K562 (cell line): ENCODE measurements at regions not wholly inside any gene's neighbourhood (a gene's known extent, or its start where the extent isn't known, plus 50 kb on each side); places are given as distances from the start of the nearest gene placed in this dataset.

ENCODE experiments used
- ATAC-seq: fragments of 200-7000 bp; cut with Tn5 transposase; 3 replicates; pipeline ENCODE4 v1.9.1; 2020; ENCODE audit warnings: moderate library complexity
- BruUV-seq: library from RNA; stranded (reverse); fragments of 400-500 nt; replicated peaks from 2 replicates; lab custom pipeline; 2021; lab: Mats Ljungman, UMichigan
- CTCF ChIA-PET: fragments of 300-600 bp; formaldehyde crosslinking; extraction: SDS; loops from one replicate; lab custom pipeline; 2021; ENCODE audit warnings: low intra/inter-chr PET ratio; lab: Yijun Ruan, JAX
- POLR2A ChIA-PET: fragments of 300-600, 350-650 bp; sonication (Branson Sonifier 250); formaldehyde crosslinking; extraction: SDS; loops from one replicate; lab custom pipeline; 2021; ENCODE audit warnings: antibody characterized with exemption, inconsistent platforms; lab: Yijun Ruan, JAX
- DNase-seq, 4 experiments: peaks; one replicate each; pipeline versions ENCODE4 v3.0.0 to v3.0.0-alpha.2; 2011 to 2018; ENCODE audit warnings: low spot score in 3 of 4, mixed read lengths in 3 of 4; ENCODE audit errors: extremely low read depth in 1 of 4
- FAIRE-seq: peaks from 2 replicates; lab custom pipeline; 2011; peaks lifted over from hg19 to GRCh38; lab: Jason Lieb, UNC
- H2AFZ ChIP-seq: 2 replicates; pipeline ENCODE4 v1.6.0; 2011; ENCODE audit warnings: low read depth, low read length, control low read depth, inconsistent platforms
- H3K27ac ChIP-seq: fragments of 200-600 bp; 3 replicates; pipeline ENCODE4 v1.8.0; 2011; ENCODE audit warnings: low read depth, mild to moderate bottlenecking, control low read depth, inconsistent platforms, low read length, moderate library complexity, mixed read lengths; ENCODE audit errors: extremely low read depth
- H3K27me3 ChIP-seq, 2 experiments: fragments of 300-600 bp in 1 of 2; 2 replicates in 1 of 2; 3 replicates in 1 of 2; pipeline versions ENCODE4 v1.6.0 to v1.8.0; 2011; ENCODE audit warnings: inconsistent platforms in 2 of 2, low read length in 2 of 2, mild to moderate bottlenecking in 1 of 2, mixed read lengths in 1 of 2, moderate library complexity in 1 of 2; ENCODE audit not compliant: control insufficient read depth in 2 of 2, insufficient read depth in 2 of 2
- H3K36me3 ChIP-seq: fragments of 300-600 bp; 3 replicates; pipeline ENCODE4 v1.8.0; 2011; ENCODE audit warnings: mild to moderate bottlenecking, low read length, inconsistent platforms; ENCODE audit not compliant: control insufficient read depth, insufficient read depth
- H3K4me1 ChIP-seq, 2 experiments: fragments of 200-600 bp in 1 of 2; replicated peaks in 1 of 2; 2 replicates in 1 of 2; 3 replicates in 1 of 2; pipeline versions ENCODE4 v1.5.1 to v1.8.0; 2011; ENCODE audit warnings: inconsistent platforms in 2 of 2, low read length in 2 of 2, mild to moderate bottlenecking in 1 of 2, mixed read lengths in 1 of 2, moderate library complexity in 1 of 2; ENCODE audit not compliant: control insufficient read depth in 2 of 2, insufficient read depth in 2 of 2
- H3K4me2 ChIP-seq: 2 replicates; pipeline ENCODE4 v1.6.1; 2011; ENCODE audit warnings: low read length, control low read depth, inconsistent platforms, mixed read lengths; ENCODE audit not compliant: insufficient read depth
- H3K4me3 ChIP-seq: fragments of 200-600 bp; sonication (generic), shearing (Covaris generic); 2 replicates; pipeline ENCODE4 v1.5.1; 2016; ENCODE audit warnings: control low read depth, inconsistent platforms
- H3K79me2 ChIP-seq: fragments of 200-600 bp; 3 replicates; pipeline ENCODE4 v1.8.0; 2011; ENCODE audit warnings: low read length, inconsistent platforms; ENCODE audit not compliant: control insufficient read depth, insufficient read depth
- H3K9ac ChIP-seq, 2 experiments: 2 replicates each; pipeline versions ENCODE4 v1.6.0 to v1.6.1; 2011; ENCODE audit warnings: low read depth in 2 of 2, low read length in 2 of 2, control low read depth in 1 of 2, inconsistent platforms in 1 of 2, mild to moderate bottlenecking in 1 of 2, mixed read lengths in 1 of 2; ENCODE audit not compliant: insufficient read depth in 1 of 2
- H3K9me1 ChIP-seq: one replicate; pipeline ENCODE4 v1.6.0; 2011; ENCODE audit warnings: inconsistent platforms, mild to moderate bottlenecking, low read length, moderate library complexity; ENCODE audit not compliant: control insufficient read depth, insufficient read depth
- H3K9me3 ChIP-seq: replicated peaks from 2 replicates; pipeline ENCODE4 v1.5.1; 2011; ENCODE audit warnings: low read depth, low read length, inconsistent platforms; ENCODE audit not compliant: control insufficient read depth, insufficient read depth
- H4K20me1 ChIP-seq: replicated peaks from 2 replicates; pipeline ENCODE4 v1.6.1; 2011; ENCODE audit warnings: low read length, inconsistent platforms, mixed read lengths; ENCODE audit not compliant: control insufficient read depth, insufficient read depth
- DPF2 ChIP-seq: fragments of 450-650 bp; IDR thresholded peaks from 2 replicates; pipeline ENCODE4 v1.6.1; 2016
- FUS ChIP-seq: fragments of 200-400 bp; formaldehyde crosslinking; optimal IDR thresholded peaks from 2 replicates; pipeline ENCODE3; 2017; ENCODE audit warnings: low read depth, low read length
- KDM5B ChIP-seq: fragments of 200-600 bp; sonication (generic); IDR thresholded peaks from 2 replicates; pipeline ENCODE4 v1.6.1; 2012; ENCODE audit warnings: low read depth, mild to moderate bottlenecking, moderate library complexity, low read length, control low read depth, inconsistent platforms; ENCODE audit not compliant: insufficient replicate concordance
- MED1 ChIP-seq: sonication (generic); formaldehyde crosslinking; IDR thresholded peaks from 2 replicates; pipeline ENCODE4 v1.8.1; 2023; ENCODE audit warnings: missing genetic modification reagents, borderline replicate concordance
- NR2C1 ChIP-seq, 2 experiments: fragments of 450-650 bp; IDR thresholded peaks; 2 replicates each; pipeline ENCODE4 v1.6.1; 2017; ENCODE audit warnings: mild to moderate bottlenecking in 2 of 2, antibody characterized with exemption in 1 of 2, inconsistent platforms in 1 of 2, missing compliant biosample characterization in 1 of 2, missing genetic modification characterization in 1 of 2
- PHB2 ChIP-seq: fragments of 450-650 bp; IDR thresholded peaks from 2 replicates; pipeline ENCODE4 v1.6.1; 2017; ENCODE audit warnings: low read depth
- PHTF2 ChIP-seq: fragments of 250-450 bp; sonication (Bioruptor Pico); IDR thresholded peaks from 2 replicates; pipeline ENCODE4 v1.5.0; 2021; ENCODE audit warnings: mild to moderate bottlenecking
- SMC3 ChIP-seq: conservative IDR thresholded peaks from 2 replicates; pipeline ENCODE4 v1.6.1; 2011; ENCODE audit warnings: low read depth, low read length, improper control_type of control experiment; ENCODE audit not compliant: insufficient read depth
- SREBF1 ChIP-seq: fragments of 150-350 bp; IDR thresholded peaks from 2 replicates; pipeline ENCODE4 v1.6.1; 2014; ENCODE audit warnings: antibody characterized with exemption, low read depth, low read length, borderline replicate concordance
- STAT5B ChIP-seq: fragments of 250-450 bp; sonication (Bioruptor Pico); IDR thresholded peaks from 2 replicates; pipeline ENCODE4 v1.8.0; 2021; ENCODE audit warnings: mild to moderate bottlenecking, inconsistent platforms
- ZC3H8 ChIP-seq: fragments of 450-650 bp; IDR thresholded peaks from 2 replicates; pipeline ENCODE4 v1.6.1; 2017
- ZEB2 ChIP-seq: fragments of 450-650 bp; IDR thresholded peaks from 2 replicates; pipeline ENCODE4 v1.6.1; 2016
- ZFP30 ChIP-seq: fragments of 250-450 bp; sonication (Bioruptor Pico); IDR thresholded peaks from 2 replicates; pipeline ENCODE4 v1.8.0; 2022; ENCODE audit warnings: moderate library complexity, mild to moderate bottlenecking, inconsistent platforms, borderline replicate concordance
- ZNF586 ChIP-seq: fragments of 450-650 bp; formaldehyde crosslinking; conservative IDR thresholded peaks from 2 replicates; pipeline ENCODE4 v1.4.0; 2020; ENCODE audit warnings: mild to moderate bottlenecking, moderate library complexity
- WGBS: fragments of 100-300 bp; shearing (Covaris generic); methylation state at CpG from one replicate; pipeline ENCODE4 v1.1.6; 2016; ENCODE audit warnings: low coverage, mixed read lengths; ENCODE audit not compliant: insufficient coverage; ENCODE audit errors: missing lambda C conversion rate; 5-methylcytosine and 5-hydroxymethylcytosine counted together
- in situ Hi-C: fragments of 300-500 bp; cut with MboI; formaldehyde crosslinking; loops from 4 replicates; pipeline ENCODE4 v1.15.0; 2018; ENCODE audit warnings: inconsistent platforms, mixed read lengths
- intact Hi-C: fragments of 100-400 bp; cut with micrococcal nuclease; formaldehyde crosslinking; loops from 2 replicates; pipeline ENCODE4 v1.14.2; 2022
- TF ChIP-seq, protein P1 (sequence below): fragments of 450-650 bp; conservative IDR thresholded peaks from 2 replicates; pipeline ENCODE4 v1.6.1; 2016; ENCODE audit warnings: missing genetic modification characterization, low read depth, mild to moderate bottlenecking, control low read depth, missing compliant biosample characterization

DNA sequence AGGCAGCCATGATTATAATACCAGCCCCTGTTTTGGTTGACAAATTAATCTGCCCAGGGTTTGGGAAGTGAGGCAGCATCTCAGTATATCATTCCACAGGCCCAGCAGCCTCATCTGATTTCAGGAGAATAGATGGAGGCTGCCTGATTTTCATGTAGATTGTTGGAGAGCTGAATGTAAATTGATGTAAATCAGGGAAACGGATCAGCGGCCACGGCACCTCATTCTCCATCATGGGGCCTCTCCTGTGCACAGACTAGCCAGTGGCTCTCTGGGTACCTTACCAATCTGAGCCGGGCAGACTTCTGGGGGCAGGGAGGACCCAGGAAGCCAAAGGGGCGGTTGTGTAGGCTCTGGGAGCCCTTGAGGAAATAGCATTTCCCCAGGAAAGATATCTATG, 63.7 kb upstream of the GSC start:
- WGBS: 3% methylated on average over 5 of the region's 5 CpGs
- FAIRE-seq (no peak), ATAC-seq (no peak), DNase-seq (no peak)
- H3K9ac ChIP-seq: no peak overlapping the region
- H3K4me1 ChIP-seq: no peaks in the 10 kb centered on the region
- no peak overlapping the region for H2AFZ ChIP-seq
- H3K27me3 ChIP-seq: no peaks in the 10 kb centered on the region
- no peaks in the 10 kb centered on the region for H3K36me3 ChIP-seq
- no TSS peak for BruUV-seq
- H3K9me3 ChIP-seq: no peaks in the 10 kb centered on the region
- no peak overlapping the region for H3K4me3 ChIP-seq
- H3K27ac ChIP-seq: no peak overlapping the region
- H3K4me2 ChIP-seq: no peak overlapping the region
- in situ Hi-C loops: no loop called here
- intact Hi-C loops: no loop called here
- no peaks in the 10 kb centered on the region for H4K20me1 ChIP-seq
- H3K79me2 ChIP-seq: no peaks in the 10 kb centered on the region
- ChIA-PET POLR2A (no interaction called here), CTCF (no interaction called here)
- TF ChIP-seq FUS: no peak
- no peak for TF ChIP-seq PHB2
- TF ChIP-seq ZEB2: no peak
- TF ChIP-seq DPF2: no peak
- TF ChIP-seq, protein P1, sequence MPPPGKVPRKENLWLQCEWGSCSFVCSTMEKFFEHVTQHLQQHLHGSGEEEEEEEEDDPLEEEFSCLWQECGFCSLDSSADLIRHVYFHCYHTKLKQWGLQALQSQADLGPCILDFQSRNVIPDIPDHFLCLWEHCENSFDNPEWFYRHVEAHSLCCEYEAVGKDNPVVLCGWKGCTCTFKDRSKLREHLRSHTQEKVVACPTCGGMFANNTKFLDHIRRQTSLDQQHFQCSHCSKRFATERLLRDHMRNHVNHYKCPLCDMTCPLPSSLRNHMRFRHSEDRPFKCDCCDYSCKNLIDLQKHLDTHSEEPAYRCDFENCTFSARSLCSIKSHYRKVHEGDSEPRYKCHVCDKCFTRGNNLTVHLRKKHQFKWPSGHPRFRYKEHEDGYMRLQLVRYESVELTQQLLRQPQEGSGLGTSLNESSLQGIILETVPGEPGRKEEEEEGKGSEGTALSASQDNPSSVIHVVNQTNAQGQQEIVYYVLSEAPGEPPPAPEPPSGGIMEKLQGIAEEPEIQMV (tag): no peak
- TF ChIP-seq ZFP30 (CRISPR knock-in tag): no peak
- no peak for TF ChIP-seq NR2C1 (IDR thresholded peaks at IDR 0.05)
- no peak for TF ChIP-seq NR2C1 (tag; IDR thresholded peaks at IDR 0.05)
- TF ChIP-seq SREBF1: no peak
- no peak for TF ChIP-seq ZC3H8
- no peak for TF ChIP-seq KDM5B
- no peak for TF ChIP-seq STAT5B (CRISPR knock-in tag)
- no peak for TF ChIP-seq MED1 (CRISPR knock-in tag)
- TF ChIP-seq ZNF586 (CRISPR knock-in tag): no peak
- no peak for TF ChIP-seq SMC3
- no peak for TF ChIP-seq PHTF2
- no peaks in the 10 kb centered on the region for H3K9me1 ChIP-seq
